ENCODE measurements at regions not wholly inside any gene's neighbourhood (a gene's known extent, or its start where the extent isn't known, plus 50 kb on each side); places are given as distances from the start of the nearest gene placed in this dataset.

DNA sequence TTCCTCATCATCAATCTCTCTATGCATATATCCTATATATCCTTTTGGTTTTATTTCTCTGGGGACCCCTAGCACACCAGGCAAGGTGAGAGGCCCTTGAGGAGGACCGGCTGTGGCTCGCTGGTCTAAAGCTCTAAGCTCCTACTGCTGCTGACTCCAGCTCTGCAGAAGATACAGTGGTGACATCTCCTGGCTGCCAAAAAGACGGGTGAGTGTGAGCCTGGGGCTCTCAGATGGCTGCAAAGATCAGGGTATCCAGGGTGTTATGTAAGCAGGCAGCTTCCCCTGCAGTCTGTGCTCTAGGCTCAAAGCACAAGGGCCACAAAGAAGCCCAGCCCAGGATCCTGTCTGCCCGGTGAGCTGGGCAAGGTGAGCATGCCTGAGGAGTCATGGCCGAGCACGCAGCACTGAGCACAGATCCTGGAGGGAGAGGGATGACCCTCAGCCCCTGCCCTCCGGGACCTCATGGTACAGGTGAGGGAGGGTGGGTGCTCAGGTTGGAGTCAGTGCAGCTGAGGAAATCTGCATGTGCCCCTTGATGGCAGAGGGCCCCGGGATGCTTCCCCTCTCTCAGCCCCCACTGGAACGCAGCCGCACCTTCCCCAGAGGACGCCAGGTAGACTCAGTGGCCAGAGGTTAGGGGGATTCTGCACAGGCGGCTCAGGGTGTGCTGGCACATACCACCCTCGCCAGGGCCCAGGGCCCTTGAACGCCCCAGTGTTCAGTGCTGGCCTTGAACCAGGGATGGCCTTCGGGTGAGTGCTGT is 95.4 kb upstream of the INSIG1 start:
- POLR2A ChIA-PET = interaction anchor here (1.0 to 1.9 kb wide), 2 partner anchors 95 to 142 kb away, joined by 4 to 5 read pairs; partner anchors contain the start of gene INSIG1
- CTCF ChIA-PET = no interaction called here
- intact Hi-C loops (cut with micrococcal nuclease) = loop anchor here (10.0 kb wide), 1 partner anchor 277 kb away; no protein-coding TSS in a partner anchor
- DNase-seq (no peak), ATAC-seq (no peak)
- Mint-ChIP-seq H3K9me3 (peaks cover 11% of the 10 kb centered on the region), H3K27me3 (no peaks in the 10 kb centered on the region), H3K4me3 (no peak overlapping the region), H3K27ac (peak overlapping the region; percentile 26), H3K4me1 (ENCODE audit: low read depth) (peaks cover 48% of the 10 kb centered on the region), H3K36me3 (ENCODE audit: low read depth) (peaks cover 2% of the 10 kb centered on the region)
- TF ChIP-seq, protein P1, sequence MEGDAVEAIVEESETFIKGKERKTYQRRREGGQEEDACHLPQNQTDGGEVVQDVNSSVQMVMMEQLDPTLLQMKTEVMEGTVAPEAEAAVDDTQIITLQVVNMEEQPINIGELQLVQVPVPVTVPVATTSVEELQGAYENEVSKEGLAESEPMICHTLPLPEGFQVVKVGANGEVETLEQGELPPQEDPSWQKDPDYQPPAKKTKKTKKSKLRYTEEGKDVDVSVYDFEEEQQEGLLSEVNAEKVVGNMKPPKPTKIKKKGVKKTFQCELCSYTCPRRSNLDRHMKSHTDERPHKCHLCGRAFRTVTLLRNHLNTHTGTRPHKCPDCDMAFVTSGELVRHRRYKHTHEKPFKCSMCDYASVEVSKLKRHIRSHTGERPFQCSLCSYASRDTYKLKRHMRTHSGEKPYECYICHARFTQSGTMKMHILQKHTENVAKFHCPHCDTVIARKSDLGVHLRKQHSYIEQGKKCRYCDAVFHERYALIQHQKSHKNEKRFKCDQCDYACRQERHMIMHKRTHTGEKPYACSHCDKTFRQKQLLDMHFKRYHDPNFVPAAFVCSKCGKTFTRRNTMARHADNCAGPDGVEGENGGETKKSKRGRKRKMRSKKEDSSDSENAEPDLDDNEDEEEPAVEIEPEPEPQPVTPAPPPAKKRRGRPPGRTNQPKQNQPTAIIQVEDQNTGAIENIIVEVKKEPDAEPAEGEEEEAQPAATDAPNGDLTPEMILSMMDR (IDR thresholded peaks at IDR 0.05) = no peak

DNA sequence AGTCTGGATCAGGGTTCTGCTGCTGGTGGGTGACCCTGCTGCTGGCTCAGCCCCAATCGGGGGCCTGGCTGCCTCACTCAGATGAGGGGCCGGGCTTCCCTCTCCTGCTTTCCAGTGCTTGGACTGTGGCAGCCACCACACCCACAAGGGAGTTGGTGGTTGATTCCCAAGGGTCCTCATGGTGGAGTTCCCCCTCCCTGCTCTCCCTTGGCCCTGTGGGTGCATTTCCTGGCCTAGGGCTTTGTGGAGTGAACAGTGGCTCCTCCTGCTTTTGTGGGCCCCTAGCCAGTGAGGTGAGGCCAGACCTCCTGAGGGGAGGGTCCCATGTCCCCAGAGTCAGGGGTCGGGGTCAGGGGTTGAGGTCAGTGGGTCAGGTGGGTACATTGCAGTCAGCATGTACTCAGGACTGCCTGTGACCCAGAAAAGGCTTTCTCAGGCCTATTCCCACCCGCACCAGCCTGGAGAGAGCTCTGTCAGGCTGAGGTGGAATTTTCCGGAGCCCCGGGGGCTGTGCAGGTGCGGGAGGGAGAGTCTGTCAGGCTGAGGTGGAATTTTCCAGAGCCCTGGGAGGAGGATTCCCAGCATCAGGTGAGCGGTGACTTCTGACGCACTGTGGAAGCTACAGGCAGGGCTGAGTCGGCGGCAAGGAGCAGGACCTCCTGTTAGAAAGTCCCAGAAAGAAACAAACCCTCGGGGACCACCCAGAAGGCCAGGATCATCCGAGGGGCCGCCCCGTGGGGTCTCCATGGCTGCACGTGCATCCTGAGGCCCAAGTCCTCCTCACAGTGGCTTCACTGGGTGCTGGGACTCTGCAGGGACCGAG is 94.4 kb upstream of the INSIG1 start:
- ChIA-PET POLR2A (interaction anchor here (4.0 kb wide), 1 partner anchor 94 kb away, joined by 48 read pairs; the partner anchor contains the start of gene INSIG1), CTCF (no interaction called here)
- peaks cover 50% of the 10 kb centered on the region for H3K4me1 Mint-ChIP-seq (ENCODE audit: low read depth)
- no peak overlapping the region for H3K4me3 Mint-ChIP-seq
- ATAC-seq (no peak), DNase-seq (no peak)
- intact Hi-C loops (cut with micrococcal nuclease) = loop anchor here (10.0 kb wide), 1 partner anchor 278 kb away; no protein-coding TSS in a partner anchor
- TF ChIP-seq, protein P1 (IDR thresholded peaks at IDR 0.05) = no peak
- H3K36me3 Mint-ChIP-seq (ENCODE audit: low read depth) = peaks cover 2% of the 10 kb centered on the region
- H3K27me3 Mint-ChIP-seq = no peaks in the 10 kb centered on the region
- peak overlapping the region; percentile 32 for H3K27ac Mint-ChIP-seq
- peaks cover 8% of the 10 kb centered on the region for H3K9me3 Mint-ChIP-seq

DNA sequence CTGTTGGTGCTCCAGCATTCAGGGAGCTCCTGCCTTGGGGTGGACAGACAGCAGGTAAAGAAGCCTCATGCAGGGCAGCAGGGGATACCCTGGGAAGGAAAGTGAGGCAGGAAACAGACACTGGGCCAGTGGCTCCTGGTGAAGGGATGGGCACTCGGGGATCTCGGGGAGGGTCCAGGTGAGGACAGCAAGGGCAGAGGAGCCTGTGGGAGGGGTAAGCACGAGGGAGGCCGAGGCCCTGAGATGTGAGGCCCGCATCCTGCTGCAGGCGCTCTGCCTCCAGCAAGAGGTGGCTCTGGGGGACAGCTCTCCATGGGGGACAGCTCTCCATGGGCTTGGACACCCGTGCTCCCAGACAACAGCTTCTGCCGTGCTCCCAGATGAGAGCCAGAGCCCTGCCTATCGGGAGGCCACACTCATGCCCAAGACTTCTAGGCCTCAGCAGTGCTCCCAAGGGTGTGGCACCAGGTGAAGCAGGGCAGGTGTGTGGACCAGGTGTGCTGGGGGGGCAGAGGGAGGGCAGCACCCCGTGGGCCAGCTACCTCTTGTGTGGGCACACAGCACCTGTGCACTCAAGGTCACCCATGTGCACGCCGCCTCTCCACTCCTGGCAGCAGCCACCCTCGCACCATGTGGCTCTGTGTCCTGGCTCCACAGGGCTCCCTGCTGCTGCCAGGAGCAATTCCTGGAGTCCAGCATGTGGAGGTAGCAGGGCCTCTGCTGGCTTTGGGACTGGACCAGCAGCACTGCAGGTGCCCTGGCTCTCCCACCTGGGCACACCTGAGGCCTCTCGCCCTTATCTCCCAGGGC is 93.6 kb upstream of the INSIG1 start:
- POLR2A ChIA-PET = interaction anchor here (1.1 to 4.0 kb wide), 5 partner anchors 7 to 141 kb away, joined by 3 to 48 read pairs (median 6); partner anchors contain the start of gene INSIG1
- intact Hi-C loops (cut with micrococcal nuclease) = loop anchor here (10.0 kb wide), 1 partner anchor 279 kb away; no protein-coding TSS in a partner anchor
- H3K4me3 Mint-ChIP-seq = no peak overlapping the region
- peaks cover 45% of the 10 kb centered on the region for H3K4me1 Mint-ChIP-seq (ENCODE audit: low read depth)
- peaks cover 8% of the 10 kb centered on the region for H3K9me3 Mint-ChIP-seq
- peak overlapping the region; percentile 62 for H3K27ac Mint-ChIP-seq
- H3K27me3 Mint-ChIP-seq = no peaks in the 10 kb centered on the region
- ATAC-seq (no peak), DNase-seq (no peak)
- peaks cover 2% of the 10 kb centered on the region for H3K36me3 Mint-ChIP-seq (ENCODE audit: low read depth)
- TF ChIP-seq, protein P1 (IDR thresholded peaks at IDR 0.05) = no peak
- CTCF ChIA-PET = interaction anchor here (1.8 to 2.7 kb wide), 2 partner anchors 13 to 141 kb away, joined by 6 to 21 read pairs; no protein-coding TSS in a partner anchor

- TF ChIP-seq, protein P1 (IDR thresholded peaks at IDR 0.05) = no peak
- no peak for DNase-seq
- Mint-ChIP-seq H3K27me3 (no peaks in the 10 kb centered on the region), H3K36me3 (ENCODE audit: low read depth) (peaks cover 2% of the 10 kb centered on the region), H3K27ac (peak overlapping the region; percentile 100), H3K9me3 (peaks cover 8% of the 10 kb centered on the region), H3K4me3 (peak overlapping the region; percentile 82), H3K4me1 (ENCODE audit: low read depth) (peaks cover 39% of the 10 kb centered on the region)
- ChIA-PET POLR2A (interaction anchor here (1.1 to 4.0 kb wide), 5 partner anchors 8 to 140 kb away, joined by 3 to 48 read pairs (median 6); partner anchors contain the start of gene INSIG1), CTCF (interaction anchor here (1.1 to 2.7 kb wide), 6 partner anchors 12 to 278 kb away, joined by 4 to 21 read pairs (median 6); partner anchors contain the start of gene INSIG1)
- no peak for ATAC-seq
- intact Hi-C loops (cut with micrococcal nuclease) = loop anchor here (1.0 to 10.0 kb wide), 3 partner anchors 94 to 280 kb away; no protein-coding TSS in a partner anchor
These were observed 92.8 kb upstream of the INSIG1 start for GRCh38 chr7:155204744-155205367.
